HG03460 (cell line): ENCODE measurements at regions not wholly inside any gene's neighbourhood (a gene's known extent, or its start where the extent isn't known, plus 50 kb on each side); places are given as distances from the start of the nearest gene placed in this dataset.
"Not testable (repeated sequence)": the region's sequence is repeated elsewhere in the genome, so short reads cannot be mapped to it uniquely, and the experiment has no call there.

ENCODE experiments used
- ATAC-seq: cut with Tn5 transposase; IDR thresholded peaks from one replicate; pipeline ENCODE4 v1.9.1; 2021; ENCODE audit not compliant: unreplicated experiment

DNA sequence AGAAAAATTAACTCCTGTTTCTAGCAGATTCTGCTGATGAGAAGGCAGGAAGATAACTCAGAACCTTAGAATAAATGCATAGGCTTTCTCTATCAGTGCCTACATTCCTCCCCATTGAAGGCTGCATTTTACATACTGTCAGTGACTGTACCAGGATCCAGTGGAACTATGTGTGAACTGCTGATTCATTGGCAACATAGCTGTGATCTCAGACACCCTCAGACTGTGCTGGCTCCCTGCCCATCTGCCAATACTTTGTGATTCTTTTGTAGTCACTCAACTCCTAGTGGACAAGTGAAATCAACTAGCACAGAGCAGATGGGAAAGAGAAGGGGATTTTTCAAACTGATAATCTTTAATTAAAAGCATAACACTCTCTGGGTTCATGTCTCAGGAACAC, 375.8 kb downstream of the MDFIC start:
- no peak for ATAC-seq

- no peak for ATAC-seq
Measured at GRCh38 chr7:115293628-115294240, 371.8 kb downstream of the MDFIC start.

- no peak for ATAC-seq
Measured at GRCh38 chr7:115292381-115292780, 370.5 kb downstream of the MDFIC start.

DNA sequence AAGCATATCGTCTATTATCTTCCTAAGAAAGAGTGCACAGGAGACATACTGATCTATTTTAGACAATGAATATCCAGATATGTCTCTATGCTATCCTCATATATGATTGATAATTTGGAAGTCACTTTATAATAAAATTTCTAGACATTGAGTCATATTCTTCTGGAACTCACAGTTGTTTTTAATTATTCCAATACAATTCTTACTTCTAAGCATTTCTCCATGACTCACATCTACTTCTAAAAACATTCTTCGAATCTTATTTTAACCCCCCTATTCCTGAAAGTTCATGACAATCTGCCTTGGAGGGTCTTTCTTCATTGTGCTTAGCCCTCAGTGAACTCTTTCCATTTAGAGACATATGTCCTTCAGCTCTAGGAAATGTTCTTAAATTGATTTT, 368.1 kb downstream of the MDFIC start:
- no peak for ATAC-seq

DNA sequence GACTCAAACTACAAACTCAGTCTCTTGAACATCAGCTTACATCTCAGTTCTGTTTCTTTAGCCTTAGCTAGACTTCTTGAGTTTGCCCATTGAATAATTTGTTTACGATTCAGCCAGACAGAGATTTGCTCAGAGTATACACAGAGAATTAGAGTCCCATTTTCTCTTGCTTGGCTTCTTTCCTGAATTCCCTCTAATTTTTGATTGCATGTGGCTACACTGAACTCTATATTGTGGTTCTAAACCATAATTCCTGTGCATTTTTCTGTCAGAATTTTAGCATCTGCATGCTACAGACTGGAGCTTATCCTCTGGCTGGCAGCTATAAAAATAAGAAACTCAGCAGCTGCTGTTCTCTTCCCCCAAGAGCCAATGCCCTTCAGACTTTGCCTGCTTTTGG, 354.9 kb downstream of the MDFIC start:
- ATAC-seq, result no peak

GRCh38 chr7:115273855-115274254, 352.0 kb downstream of the MDFIC start:
- not testable (repeated sequence) for ATAC-seq

GRCh38 chr7:115273139-115273772, 351.4 kb downstream of the MDFIC start:
- ATAC-seq, result no peak

DNA sequence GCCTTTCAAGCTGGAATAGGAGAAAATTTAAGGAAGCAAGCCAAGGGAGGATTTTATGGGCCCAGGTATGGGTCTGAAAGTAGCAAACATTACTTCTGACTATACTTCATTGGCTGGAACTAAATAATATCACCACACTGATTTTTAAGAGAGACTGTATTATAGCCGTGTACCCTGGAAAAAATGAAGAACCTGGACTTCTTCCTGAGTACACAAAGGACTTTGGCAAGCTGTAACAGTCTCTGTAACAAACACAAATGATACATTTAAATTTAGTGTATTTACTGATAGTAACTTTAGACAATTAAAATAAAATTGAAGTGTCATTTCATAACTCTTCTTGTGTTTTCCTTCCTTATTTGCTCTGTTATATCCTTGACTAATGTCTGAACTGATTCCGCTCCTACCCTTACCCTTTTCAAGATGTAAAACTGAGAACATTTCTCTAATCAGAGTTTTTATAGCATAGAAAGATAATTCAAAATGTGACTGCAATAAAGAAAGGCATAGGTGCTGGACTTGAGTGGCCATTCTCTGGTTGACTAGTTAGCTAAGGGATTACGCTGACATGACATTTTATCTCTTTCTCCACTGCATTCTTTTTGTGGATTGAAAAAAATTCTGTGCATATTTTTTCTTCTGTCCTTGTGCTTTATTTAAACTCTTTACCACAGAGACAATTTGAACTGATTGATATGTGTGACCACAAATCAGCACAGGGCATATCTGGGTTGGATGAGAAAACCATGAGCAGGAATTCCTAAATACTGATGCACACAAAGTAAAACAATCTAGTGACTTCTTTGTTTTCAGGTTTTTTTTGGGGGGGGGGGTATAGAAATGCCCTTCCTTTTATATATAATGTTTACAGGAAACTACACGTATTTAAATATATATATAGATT, 349.7 kb downstream of the MDFIC start:
- no peak for ATAC-seq

DNA sequence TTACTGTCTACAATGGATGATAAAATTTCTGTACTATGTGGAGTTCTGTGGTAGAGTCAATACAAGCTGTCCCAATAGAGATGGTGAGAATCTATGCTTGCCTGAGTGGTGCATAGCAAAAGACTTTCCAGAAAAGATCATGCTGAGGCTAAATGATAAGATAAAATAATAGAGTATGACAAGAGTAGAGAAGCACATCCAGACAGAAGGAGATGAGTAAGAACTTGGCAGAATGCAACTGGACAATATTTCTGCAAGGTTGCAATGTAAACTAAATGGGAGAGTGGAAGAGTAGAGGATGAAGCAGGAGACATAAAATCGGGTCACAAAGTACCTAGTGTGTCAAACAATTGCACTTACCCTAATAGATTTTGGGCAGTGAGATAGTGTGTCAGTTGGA, 347.6 kb downstream of the MDFIC start:
- ATAC-seq, result no peak

DNA sequence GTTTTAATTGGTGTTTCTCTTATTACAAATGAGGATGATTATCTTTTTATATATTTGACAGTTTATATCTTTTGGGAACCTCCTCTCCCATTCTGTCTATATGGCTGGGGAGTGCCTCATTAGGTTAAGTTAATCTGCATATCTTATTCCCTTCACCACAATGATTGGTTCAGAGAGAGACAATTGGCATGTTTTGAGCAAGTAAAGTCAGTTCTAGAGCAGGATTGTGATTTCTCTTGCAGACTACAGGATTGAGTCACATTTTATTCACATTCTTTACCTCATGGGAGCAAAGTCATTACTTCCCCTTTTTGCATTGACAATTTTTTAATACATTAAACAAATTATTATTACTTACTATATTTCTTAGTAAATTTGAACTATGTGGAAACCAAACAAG, 345.6 kb downstream of the MDFIC start:
- ATAC-seq, result no peak

DNA sequence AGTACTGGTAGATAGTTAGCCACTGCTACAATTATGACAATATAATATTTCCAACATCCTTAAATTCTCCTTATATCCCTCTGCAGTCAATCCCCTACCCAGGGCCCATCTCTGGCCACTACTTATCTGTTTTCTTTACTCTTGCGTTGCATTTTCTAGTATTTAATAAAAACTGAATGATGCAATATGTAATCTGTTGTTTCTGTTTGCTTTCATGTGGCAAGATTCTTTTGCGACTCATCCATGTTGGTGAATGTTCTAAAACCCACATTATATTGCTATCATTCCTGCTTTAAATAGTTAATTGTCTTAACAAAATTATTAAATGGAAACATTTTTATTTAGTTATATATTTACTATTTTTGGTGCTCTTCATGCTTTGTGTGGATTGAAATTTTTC, 338.5 kb downstream of the MDFIC start:
- no peak for ATAC-seq

DNA sequence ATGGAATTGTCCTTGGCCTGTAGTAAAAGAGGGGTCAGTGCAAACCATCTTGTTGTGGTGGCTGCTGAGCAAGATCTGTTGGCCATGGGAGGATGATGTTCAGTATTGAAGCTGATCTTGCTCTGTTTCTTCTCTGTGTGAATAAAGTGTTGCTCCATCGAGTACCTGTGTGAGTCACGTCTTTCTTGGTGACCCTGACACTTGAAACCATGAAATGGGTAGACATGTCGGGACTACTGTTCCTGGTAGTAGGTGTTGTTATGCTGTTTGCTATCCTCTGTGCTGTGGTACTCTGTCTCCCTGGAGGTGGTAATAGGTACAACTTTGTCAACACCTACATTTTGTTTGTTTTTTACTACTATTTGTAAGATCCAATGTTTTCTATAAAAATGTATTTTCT, 330.6 kb downstream of the MDFIC start:
- ATAC-seq, result no peak

DNA sequence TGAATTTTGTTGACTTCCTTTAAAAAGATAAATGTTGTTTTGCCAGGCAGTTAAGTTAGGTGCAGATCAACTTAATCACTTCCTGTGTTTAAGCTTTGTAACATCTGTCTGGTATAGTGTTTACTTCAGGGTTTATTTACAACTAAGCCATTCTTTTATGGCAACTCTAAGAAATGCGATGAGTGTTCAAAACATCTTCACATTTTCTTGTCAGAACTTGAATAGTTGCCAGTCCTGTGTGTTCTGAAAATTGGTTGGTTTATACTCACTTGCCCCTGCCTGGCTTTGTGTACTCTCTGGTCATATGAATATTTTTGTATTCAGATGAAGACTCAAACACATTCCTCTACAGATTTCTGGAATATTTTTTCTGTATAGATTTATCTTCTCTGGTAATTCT, 327.2 kb downstream of the MDFIC start:
- ATAC-seq, result no peak

DNA sequence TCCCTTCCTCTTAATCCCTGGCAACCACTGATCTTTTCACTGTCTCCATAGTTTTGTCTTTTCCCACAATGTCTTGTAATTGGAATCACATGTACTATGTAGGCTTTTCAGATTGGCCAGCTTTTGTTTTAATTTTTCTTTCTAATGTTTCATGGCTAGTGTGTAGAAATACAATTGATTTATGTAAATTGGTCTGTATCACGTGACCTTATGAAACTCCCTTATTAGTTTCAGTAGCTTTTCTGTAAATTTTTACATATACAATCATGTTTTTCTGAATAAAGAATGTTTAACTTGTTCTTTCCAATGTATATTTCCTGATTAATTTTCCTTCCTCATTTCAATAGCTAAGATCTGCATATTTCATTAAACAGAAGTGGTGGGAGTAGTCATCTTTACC, 319.3 kb downstream of the MDFIC start:
- ATAC-seq, result no peak

GRCh38 chr7:115240242-115240641, 318.3 kb downstream of the MDFIC start:
- no peak for ATAC-seq

DNA sequence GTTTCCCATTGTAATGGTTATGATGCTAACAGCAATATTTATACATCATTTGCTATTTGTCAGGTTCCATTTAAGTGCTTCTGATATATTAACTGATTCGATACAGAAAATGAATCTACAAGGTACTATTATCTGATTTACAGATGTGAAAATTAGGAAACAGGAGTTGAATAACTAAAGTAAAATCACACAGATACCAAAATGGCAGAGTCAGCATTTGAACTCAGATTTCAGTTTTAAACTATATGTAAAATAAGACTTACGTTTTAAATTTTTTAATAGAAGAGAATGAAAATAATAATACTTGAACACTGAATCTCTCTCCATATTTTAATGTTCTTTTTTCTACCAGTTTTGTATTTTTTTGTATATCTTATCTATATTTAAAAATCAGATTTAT, 313.2 kb downstream of the MDFIC start:
- no peak for ATAC-seq

GRCh38 chr7:115233809-115234208, 311.9 kb downstream of the MDFIC start:
- no peak for ATAC-seq

DNA sequence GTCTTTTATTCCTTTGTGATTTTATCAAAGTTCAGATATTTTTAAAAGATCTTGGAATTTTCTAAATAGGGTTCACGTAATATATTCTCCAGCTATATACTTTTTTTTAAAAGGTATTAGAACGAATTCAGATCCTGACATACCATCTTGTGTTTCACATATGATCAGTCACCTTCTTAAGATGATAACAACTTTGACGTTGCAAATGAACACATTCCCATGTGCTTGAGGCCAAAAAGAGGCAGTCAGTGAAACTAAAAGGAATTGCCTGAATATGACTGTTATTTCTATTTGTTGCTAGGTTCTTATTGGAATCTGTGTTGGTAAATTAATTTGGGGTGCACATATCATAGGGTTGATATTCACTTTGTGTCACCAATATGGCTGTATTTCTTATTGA, 310.1 kb downstream of the MDFIC start:
- no peak for ATAC-seq

DNA sequence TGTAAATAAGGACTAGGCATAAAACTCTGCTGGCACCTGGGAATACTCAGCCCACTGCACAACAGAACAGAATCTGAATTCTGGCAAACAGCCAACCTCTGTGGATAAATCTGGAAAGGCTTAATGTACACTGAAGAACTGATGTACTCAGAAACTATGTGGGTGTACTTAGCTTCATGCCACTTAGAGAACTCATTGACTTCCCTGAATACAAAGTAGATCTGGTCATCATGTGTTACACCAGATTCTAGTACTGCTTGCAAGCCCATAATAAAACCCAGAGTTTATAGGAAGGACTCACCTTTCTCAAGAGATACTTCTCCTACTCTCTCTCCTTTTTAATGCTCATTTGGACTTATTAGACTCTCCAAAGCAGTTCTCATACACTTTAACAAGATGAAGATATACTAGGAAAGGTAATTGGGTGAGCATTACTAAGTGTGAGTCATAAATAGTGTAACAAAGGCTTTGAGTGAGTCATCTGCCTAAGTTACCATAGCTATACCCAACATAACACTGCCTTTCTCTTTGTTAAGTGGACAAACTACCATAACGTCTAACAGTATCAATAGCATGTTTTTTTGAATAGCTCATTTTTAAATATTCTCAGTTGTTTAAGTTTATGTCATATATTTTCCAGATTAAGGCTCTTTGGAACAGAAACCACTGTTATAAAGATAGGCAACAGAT, 309.1 kb downstream of the MDFIC start:
- no peak for ATAC-seq

- ATAC-seq, result no peak
Measured at GRCh38 chr7:115229401-115230105, 307.7 kb downstream of the MDFIC start.
